ENCODE measurements at regions not wholly inside any gene's neighbourhood (a gene's known extent, or its start where the extent isn't known, plus 50 kb on each side); places are given as distances from the start of the nearest gene placed in this dataset.

DNA sequence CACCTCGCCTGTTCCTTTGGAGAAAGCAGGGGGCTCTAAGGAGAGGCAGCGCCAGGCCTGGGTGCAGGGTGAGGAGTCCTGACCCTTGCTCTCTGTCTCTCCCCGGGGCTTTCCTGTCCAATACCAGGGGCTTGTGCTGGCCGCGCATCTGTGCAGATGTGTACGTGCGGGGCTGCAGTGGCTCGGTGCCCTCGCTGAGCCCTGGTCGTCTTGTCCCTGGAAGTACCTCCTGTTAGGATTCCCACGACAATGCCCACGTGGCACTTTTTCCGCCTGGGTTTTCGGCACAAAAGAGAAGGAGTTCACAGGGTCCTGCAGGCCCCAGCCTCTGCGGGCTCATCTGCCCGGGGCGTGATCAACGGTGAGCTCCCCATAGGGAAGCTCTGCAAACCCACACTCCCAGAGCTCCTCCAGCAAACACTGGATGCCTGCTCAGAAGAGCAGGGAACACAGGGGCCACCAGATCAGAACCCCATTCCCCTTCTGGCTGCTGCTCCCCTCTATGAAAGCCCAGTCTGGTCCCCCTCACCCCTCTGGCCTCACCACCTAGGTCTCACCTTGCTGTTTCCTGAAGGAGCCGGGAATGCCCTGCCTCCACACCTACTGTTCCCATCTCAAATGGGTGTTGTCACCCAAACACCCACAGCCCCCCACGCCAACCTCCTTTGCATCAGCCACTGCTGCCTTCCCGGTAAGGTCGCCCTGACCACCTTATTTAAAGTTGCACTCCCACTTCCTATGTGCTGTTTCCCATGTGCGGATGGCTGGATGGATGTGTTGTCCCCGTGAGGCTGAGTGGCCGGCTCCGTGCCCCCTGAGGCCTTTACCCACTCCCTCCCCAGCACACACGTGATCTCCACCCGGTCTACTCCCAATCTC is 62.6 kb upstream of the PRR20G start:
- TF ChIP-seq, protein P1, sequence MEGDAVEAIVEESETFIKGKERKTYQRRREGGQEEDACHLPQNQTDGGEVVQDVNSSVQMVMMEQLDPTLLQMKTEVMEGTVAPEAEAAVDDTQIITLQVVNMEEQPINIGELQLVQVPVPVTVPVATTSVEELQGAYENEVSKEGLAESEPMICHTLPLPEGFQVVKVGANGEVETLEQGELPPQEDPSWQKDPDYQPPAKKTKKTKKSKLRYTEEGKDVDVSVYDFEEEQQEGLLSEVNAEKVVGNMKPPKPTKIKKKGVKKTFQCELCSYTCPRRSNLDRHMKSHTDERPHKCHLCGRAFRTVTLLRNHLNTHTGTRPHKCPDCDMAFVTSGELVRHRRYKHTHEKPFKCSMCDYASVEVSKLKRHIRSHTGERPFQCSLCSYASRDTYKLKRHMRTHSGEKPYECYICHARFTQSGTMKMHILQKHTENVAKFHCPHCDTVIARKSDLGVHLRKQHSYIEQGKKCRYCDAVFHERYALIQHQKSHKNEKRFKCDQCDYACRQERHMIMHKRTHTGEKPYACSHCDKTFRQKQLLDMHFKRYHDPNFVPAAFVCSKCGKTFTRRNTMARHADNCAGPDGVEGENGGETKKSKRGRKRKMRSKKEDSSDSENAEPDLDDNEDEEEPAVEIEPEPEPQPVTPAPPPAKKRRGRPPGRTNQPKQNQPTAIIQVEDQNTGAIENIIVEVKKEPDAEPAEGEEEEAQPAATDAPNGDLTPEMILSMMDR (IDR thresholded peaks at IDR 0.05; ENCODE audit: low read depth, low read length), result no peak
- no peak for DNase-seq (ENCODE audit: extremely low read depth, low read depth)

DNA sequence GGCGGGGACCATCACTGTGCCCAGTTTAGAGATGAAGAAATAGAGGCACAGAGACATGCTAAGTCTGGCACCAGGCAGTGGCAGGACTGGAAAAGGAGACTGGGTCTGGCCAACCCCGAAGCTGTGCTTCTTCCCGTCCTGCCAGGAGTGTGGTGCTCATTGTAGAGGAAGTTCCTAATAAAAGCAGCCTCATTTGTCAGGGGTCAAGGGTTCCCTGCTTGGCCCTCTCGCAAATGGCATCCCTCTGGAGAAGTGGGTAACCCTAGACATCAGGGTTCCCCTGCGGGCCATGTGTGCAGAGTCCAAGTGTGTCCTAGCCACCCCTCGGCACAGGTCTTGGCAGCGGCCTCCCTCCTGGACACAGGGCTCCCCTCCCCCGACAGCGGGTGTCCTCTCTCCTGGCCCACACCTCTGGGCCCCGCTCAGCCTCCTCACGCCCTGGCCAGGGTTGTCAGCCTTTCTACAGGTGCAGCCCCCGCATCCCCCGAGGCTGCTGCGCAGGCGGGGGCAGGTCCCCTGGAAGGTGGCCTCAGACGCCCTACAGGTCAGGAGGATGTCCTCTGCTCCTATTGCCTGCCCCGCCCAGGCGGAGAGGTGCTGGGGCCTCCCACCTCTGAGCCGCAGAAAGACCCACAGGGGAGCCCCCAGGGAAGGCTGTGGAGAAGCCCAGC is 61.8 kb upstream of the PRR20G start:
- TF ChIP-seq, protein P1 (IDR thresholded peaks at IDR 0.05; ENCODE audit: low read depth, low read length), result no peak
- DNase-seq (ENCODE audit: extremely low read depth, low read depth), result no peak

DNA sequence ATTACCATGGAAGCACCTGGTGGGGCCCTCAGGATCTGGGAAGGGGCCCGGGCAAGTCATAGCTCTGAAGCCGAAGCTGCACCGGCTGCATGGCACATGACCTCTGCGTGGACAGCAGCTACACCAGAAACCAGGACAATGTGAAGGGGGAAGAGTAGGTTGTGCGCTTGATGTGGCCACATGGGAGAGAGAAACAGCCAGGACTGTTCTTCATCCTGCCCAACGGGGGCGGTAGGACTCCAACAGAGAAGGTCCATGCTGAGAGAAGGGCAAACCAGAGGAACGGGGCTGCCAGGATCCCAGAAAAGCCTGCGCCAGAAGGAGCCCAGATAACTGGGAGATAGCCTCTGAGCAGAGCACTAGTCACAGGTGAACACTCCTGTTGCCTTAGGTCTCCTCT is 54.9 kb upstream of the PRR20G start:
- DNase-seq (ENCODE audit: extremely low read depth, low read depth), result no peak
- TF ChIP-seq, protein P1 (IDR thresholded peaks at IDR 0.05; ENCODE audit: low read depth, low read length), result no peak

DNA sequence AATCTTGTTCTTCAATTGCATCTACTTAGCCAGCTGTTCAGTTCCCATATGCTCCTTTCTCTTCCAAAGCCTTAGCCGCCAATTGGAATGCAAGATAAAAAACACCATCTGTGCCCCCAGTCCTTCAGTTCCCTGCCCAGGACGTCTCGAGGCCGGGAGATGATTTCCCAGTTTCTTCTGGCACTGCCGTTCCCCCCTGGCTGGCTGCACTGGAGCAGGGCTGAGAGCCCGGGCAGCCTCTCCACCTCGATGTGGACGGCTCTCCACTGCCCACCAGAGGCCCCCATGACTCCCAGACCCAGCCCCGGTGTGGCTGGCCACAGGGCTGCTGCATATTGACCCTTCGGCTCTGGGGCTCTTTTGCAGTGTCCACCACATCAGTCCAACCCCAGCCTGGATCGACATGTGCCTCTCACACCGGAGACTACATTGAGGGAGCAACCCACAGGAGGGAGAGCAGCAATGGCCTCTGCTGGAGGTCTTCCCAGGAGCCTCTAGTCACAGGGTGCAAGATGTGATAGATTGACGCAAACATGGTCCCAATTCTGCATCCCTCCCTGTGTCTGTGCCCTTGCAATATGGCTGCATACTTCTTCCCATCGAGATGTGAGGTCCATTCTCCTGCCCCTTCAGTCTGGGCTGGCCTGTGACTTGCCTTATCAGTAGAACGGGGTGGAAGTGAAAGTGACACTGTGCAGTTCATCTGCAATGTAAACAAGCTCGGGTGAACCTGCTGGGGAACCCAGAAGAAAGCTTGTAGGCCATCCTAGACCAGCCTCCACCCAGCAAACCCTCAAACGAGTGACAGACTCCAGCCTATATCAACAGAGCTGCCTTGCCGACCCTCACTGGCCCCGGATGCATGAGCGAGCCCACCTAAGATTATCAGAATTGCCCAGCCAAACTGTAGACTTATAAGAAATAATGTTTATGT is 52.3 kb upstream of the PRR20G start:
- DNase-seq (ENCODE audit: extremely low read depth, low read depth), result no peak
- TF ChIP-seq, protein P1 (IDR thresholded peaks at IDR 0.05; ENCODE audit: low read depth, low read length), result no peak

DNA sequence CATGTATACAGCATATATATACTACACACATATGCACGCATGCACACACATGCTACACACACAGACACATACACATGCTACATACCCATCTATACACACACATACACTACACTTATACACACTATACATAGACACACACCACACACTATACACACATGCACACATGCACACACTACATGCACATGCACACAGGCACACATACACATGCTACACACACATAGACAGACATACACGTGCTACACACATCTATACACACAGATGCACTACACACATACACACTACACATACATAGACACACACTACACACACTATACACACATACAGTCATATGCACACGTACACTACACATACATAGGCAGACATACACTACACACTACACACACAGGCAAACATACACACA is 51.2 kb upstream of the PRR20G start:
- TF ChIP-seq, protein P1 (IDR thresholded peaks at IDR 0.05; ENCODE audit: low read depth, low read length), result no peak

DNA sequence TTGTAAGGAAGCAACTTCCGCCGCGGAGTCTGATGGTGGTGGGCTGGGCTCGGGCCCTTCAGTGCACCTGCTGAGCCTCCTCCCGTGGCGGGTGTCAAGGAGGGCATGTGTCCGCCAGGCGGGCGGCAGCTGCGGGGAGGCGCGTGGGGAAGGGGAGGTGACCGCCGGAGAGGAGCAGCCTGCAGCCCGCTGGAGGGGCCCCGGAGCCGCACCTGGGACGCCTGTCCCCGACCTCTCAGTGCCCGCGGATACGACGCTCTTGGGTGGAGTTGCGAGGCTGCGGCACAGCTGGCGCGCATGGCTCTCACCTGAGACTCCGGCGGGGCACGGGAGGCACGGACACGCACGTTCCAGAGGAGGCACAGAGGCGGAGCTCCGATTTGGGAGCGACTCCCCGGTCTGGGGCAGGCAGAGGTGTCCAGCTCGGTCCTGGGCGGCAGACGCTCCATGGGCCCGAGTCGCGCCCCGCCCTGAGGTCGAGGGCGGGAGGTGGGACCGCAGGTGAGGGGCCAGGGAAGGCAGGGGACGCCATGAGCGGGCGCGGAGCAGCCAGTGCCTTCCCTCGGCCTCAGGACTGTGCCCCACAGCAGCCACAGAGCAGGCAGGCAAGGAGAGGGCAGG is 50.2 kb upstream of the PRR20G start:
- TF ChIP-seq, protein P1 (IDR thresholded peaks at IDR 0.05; ENCODE audit: low read depth, low read length), result no peak
- no peak for DNase-seq (ENCODE audit: extremely low read depth, low read depth)

More for the DNA sequence above, 51.2 kb upstream of the PRR20G start:
- DNase-seq (ENCODE audit: extremely low read depth, low read depth), result no peak

Data from AG09319 (cell line).